Forelimb muscle (tissue), 1 donor: ENCODE measurements at regions not wholly inside any gene's neighbourhood (a gene's known extent, or its start where the extent isn't known, plus 50 kb on each side); places are given as distances from the start of the nearest gene placed in this dataset.

Source experiments
- DNase-seq: peaks from one replicate; pipeline ENCODE4 v3.0.0-alpha.2; 2013; ENCODE audit warnings: low read depth

GRCh38 chr18:72470391-72470790, 73.8 kb downstream of the CBLN2 start:
- DNase-seq = no peak

GRCh38 chr18:72468021-72468710, 76.0 kb downstream of the CBLN2 start:
- DNase-seq = no peak

GRCh38 chr18:72460210-72460680, 83.9 kb downstream of the CBLN2 start:
- DNase-seq = no peak

GRCh38 chr18:72458271-72458670, 85.9 kb downstream of the CBLN2 start:
- no peak for DNase-seq

GRCh38 chr18:72456802-72457201, 87.3 kb downstream of the CBLN2 start:
- DNase-seq = no peak

GRCh38 chr18:72452328-72452727, 91.8 kb downstream of the CBLN2 start:
- no peak for DNase-seq

- no peak for DNase-seq
Measured at GRCh38 chr18:72444798-72445155, 99.4 kb downstream of the CBLN2 start.

GRCh38 chr18:72444111-72444797, 99.9 kb downstream of the CBLN2 start:
- DNase-seq = no peak

- DNase-seq = no peak
Measured at GRCh38 chr18:72436401-72436800, 107.7 kb downstream of the CBLN2 start.

- no peak for DNase-seq
Measured at GRCh38 chr18:72433756-72434155, 110.4 kb downstream of the CBLN2 start.

GRCh38 chr18:72427721-72428120, 116.4 kb downstream of the CBLN2 start:
- no peak for DNase-seq

- no peak for DNase-seq
Measured at GRCh38 chr18:72419914-72420313, 124.2 kb downstream of the CBLN2 start.

GRCh38 chr18:72412927-72413326, 131.2 kb downstream of the CBLN2 start:
- DNase-seq = no peak

GRCh38 chr18:72411261-72411660, 132.9 kb downstream of the CBLN2 start:
- no peak for DNase-seq

GRCh38 chr18:72410399-72410798, 133.7 kb downstream of the CBLN2 start:
- no peak for DNase-seq

GRCh38 chr18:72409903-72410302, 134.2 kb downstream of the CBLN2 start:
- DNase-seq = no peak

GRCh38 chr18:72407048-72407447, 137.1 kb downstream of the CBLN2 start:
- DNase-seq = no peak

- no peak for DNase-seq
Measured at GRCh38 chr18:72391951-72392350, 152.2 kb downstream of the CBLN2 start.

GRCh38 chr18:72391427-72391826, 152.7 kb downstream of the CBLN2 start:
- no peak for DNase-seq

- DNase-seq = no peak
Measured at GRCh38 chr18:72378016-72378415, 166.1 kb downstream of the CBLN2 start.

GRCh38 chr18:72376256-72376655, 167.9 kb downstream of the CBLN2 start:
- DNase-seq = no peak

GRCh38 chr18:72375618-72376017, 168.5 kb downstream of the CBLN2 start:
- peak; percentile 16 for DNase-seq

GRCh38 chr18:72372076-72372475, 172.1 kb downstream of the CBLN2 start:
- no peak for DNase-seq

- DNase-seq = no peak
Measured at GRCh38 chr18:72368308-72368707, 175.8 kb downstream of the CBLN2 start.
